Esophagus squamous epithelium (tissue), 5 donors: ENCODE measurements at regions not wholly inside any gene's neighbourhood (a gene's known extent, or its start where the extent isn't known, plus 50 kb on each side); places are given as distances from the start of the nearest gene placed in this dataset.

Source experiments
- DNase-seq: peaks from one replicate; lab custom pipeline; 2025; lab: John Stamatoyannopoulos, UW
- H3K27ac ChIP-seq, 4 donors: fragments of 200-600 bp; sonication (generic); one replicate each; pipeline ENCODE4 v1.5.1; 2016 to 2019; ENCODE audit warnings: mild to moderate bottlenecking in 1 of 4
- H3K27me3 ChIP-seq, 4 donors: fragments of 200-600 bp; sonication (generic); 1 replicate in 3 of 4; 2 replicates in 1 of 4; pipeline versions ENCODE4 v1.5.1 to v1.6.0; 2017 to 2021; ENCODE audit warnings: antibody characterized with exemption in 1 of 4
- H3K36me3 ChIP-seq, 3 donors: fragments of 200-600 bp; sonication (generic); one replicate each; pipeline ENCODE4 v1.5.1; 2016 to 2019
- H3K4me1 ChIP-seq, 3 donors: fragments of 200-600 bp; sonication (generic); one replicate each; pipeline ENCODE4 v1.5.1; 2017 to 2019
- H3K4me3 ChIP-seq, 4 donors: fragments of 200-600 bp; sonication (generic); 1 replicate in 3 of 4; 2 replicates in 1 of 4; pipeline ENCODE4 v1.5.1; 2016 to 2019; ENCODE audit warnings: mild to moderate bottlenecking in 2 of 4, moderate library complexity in 1 of 4
- H3K9me3 ChIP-seq, 3 donors: fragments of 200-600 bp; sonication (generic); one replicate each; pipeline ENCODE4 v1.5.1; 2016 to 2019
- POLR2A ChIP-seq, 4 donors: fragments of 450-650 bp; IDR thresholded peaks; one replicate each; pipeline ENCODE4 v1.6.1; 2017; ENCODE audit warnings: antibody characterized with exemption in 4 of 4, mild to moderate bottlenecking in 4 of 4, moderate library complexity in 3 of 4
- WGBS, 2 donors: methylation state at CpG; one replicate each; pipeline ENCODE4 v1.1.5; 2018; 5-methylcytosine and 5-hydroxymethylcytosine counted together
- intact Hi-C: fragments of 100-400 bp; cut with DNase I; formaldehyde crosslinking; loops from one replicate; pipeline ENCODE4 v1.15.0; 2022
- TF ChIP-seq, protein P1 (sequence below), 6 experiments: fragments of 450-650 bp in 4 of 6; fragments of 200-600 bp in 2 of 6; sonication (generic) in 2 of 6; IDR thresholded peaks; one replicate each; pipeline ENCODE4 v1.5.1; 2016 to 2019; ENCODE audit warnings: antibody characterized with exemption in 6 of 6, mild to moderate bottlenecking in 4 of 6, moderate library complexity in 4 of 6
- donor health status: DM: yes; HTN: yes; CAD: no.

GRCh38 chr12:124481772-124482566 lies 85.4 kb downstream of the NCOR2 start:
- intact Hi-C loops = no loop called here
- no peak for DNase-seq
- H3K27me3 ChIP-seq = no peaks in the 10 kb centered on the region
- H3K27ac ChIP-seq = no peak overlapping the region
- H3K36me3 ChIP-seq = peaks cover 6 to 95% (median 10%) of the 10 kb centered on the region in 3 donors
- peaks cover 18 to 32% (median 18%) of the 10 kb centered on the region in 3 donors for H3K4me1 ChIP-seq
- H3K4me3 ChIP-seq = no peak overlapping the region
- 77 to 89% methylated on average over 4 to 7 of the region's 19 CpGs for WGBS, 2 donors
- no peaks in the 10 kb centered on the region for H3K9me3 ChIP-seq
- no peak for TF ChIP-seq POLR2A (IDR thresholded peaks at IDR 0.05)
- TF ChIP-seq, protein P1, sequence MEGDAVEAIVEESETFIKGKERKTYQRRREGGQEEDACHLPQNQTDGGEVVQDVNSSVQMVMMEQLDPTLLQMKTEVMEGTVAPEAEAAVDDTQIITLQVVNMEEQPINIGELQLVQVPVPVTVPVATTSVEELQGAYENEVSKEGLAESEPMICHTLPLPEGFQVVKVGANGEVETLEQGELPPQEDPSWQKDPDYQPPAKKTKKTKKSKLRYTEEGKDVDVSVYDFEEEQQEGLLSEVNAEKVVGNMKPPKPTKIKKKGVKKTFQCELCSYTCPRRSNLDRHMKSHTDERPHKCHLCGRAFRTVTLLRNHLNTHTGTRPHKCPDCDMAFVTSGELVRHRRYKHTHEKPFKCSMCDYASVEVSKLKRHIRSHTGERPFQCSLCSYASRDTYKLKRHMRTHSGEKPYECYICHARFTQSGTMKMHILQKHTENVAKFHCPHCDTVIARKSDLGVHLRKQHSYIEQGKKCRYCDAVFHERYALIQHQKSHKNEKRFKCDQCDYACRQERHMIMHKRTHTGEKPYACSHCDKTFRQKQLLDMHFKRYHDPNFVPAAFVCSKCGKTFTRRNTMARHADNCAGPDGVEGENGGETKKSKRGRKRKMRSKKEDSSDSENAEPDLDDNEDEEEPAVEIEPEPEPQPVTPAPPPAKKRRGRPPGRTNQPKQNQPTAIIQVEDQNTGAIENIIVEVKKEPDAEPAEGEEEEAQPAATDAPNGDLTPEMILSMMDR (IDR thresholded peaks at IDR 0.05) = no peak

DNA sequence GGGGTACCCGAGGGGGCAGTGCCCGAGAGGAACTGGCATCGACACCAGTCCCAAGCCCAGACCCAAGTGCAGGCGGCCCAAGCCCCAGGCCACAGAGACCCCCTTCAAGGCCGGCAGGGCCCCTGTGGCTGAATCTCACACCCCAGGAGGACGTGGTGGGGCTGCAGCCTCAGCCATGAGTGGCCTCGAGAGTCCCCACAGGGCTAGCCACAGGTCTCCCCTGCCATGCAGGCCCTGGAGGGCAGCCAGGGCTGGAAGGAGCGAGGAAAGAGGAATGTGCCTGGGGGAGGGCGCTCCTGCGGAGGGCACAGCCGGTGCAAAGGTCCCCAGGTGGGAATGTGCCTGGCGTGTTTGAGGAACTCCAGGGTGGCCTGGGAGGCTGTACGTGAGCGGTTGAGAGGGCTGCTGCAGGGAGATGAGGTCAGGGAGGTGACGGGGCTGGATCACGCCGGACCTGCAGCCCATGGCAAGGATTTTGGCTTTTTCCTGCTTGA lies 86.1 kb downstream of the NCOR2 start:
- Histone ChIP-seq H3K4me1 (peaks cover 18 to 27% (median 18%) of the 10 kb centered on the region in 3 donors), H3K9me3 (no peaks in the 10 kb centered on the region), H3K27ac (peak overlapping the region in 2 of 4 donors; percentile 1 to 30), H3K27me3 (no peaks in the 10 kb centered on the region), H3K36me3 (peaks cover 7 to 95% (median 11%) of the 10 kb centered on the region in 3 donors), H3K4me3 (no peak overlapping the region)
- intact Hi-C loops = no loop called here
- TF ChIP-seq, protein P1 (IDR thresholded peaks at IDR 0.05) = no peak
- no peak for TF ChIP-seq POLR2A (IDR thresholded peaks at IDR 0.05)
- DNase-seq = no peak
- 69% methylated on average over 12 to 15 of the region's 17 CpGs for WGBS, 2 donors

DNA sequence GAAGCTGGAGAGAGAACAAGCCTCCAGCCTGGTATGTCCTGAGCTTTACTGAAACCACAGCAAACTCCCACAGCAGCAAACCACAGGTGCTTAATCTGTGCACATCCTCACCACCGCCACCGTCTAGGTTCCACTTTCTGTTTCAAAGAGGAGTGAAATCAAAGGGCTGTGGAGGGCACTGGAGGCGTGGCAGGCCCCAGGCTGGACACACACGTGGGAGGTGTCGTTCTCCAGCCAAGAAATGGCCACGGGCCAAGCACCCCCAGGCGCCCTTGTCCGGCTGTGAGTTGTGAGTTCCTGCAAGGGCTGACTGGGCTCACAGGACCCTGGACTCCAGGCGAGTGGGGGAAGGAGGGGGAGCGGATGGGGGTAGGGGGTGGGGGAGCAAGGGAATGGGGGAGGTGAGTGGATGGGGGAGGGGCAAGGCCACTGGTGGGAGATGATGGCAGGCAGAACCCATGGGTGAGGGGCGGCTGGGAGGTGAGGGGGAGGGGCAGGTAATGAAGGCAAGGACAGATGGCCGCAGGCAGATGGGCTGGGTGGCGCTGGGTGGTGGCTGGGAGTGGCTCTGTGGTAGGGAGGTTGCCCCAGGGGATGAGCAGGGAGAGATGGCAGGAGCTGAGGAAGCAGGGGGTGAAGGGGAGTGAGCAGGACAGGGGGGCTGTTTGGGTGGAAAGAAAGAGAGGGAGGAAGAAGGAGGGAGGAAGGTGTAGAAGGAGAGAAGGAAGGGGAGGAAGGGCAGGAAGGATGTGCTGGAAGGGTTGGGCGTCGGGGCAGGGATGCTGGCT lies 86.7 kb downstream of the NCOR2 start:
- Histone ChIP-seq H3K4me1 (peaks cover 18 to 27% (median 18%) of the 10 kb centered on the region in 3 donors), H3K27ac (peak overlapping the region in 3 of 4 donors; percentile 30 to 61 (median 46)), H3K9me3 (no peaks in the 10 kb centered on the region), H3K27me3 (no peaks in the 10 kb centered on the region), H3K36me3 (peaks cover 13 to 95% (median 17%) of the 10 kb centered on the region in 3 donors), H3K4me3 (no peak overlapping the region)
- no peak for DNase-seq
- WGBS, 2 donors = 22 to 47% methylated on average over 7 to 11 of the region's 15 CpGs
- TF ChIP-seq, protein P1 (IDR thresholded peaks at IDR 0.05) = no peak
- TF ChIP-seq POLR2A (IDR thresholded peaks at IDR 0.05) = no peak
- intact Hi-C loops = no loop called here

DNA sequence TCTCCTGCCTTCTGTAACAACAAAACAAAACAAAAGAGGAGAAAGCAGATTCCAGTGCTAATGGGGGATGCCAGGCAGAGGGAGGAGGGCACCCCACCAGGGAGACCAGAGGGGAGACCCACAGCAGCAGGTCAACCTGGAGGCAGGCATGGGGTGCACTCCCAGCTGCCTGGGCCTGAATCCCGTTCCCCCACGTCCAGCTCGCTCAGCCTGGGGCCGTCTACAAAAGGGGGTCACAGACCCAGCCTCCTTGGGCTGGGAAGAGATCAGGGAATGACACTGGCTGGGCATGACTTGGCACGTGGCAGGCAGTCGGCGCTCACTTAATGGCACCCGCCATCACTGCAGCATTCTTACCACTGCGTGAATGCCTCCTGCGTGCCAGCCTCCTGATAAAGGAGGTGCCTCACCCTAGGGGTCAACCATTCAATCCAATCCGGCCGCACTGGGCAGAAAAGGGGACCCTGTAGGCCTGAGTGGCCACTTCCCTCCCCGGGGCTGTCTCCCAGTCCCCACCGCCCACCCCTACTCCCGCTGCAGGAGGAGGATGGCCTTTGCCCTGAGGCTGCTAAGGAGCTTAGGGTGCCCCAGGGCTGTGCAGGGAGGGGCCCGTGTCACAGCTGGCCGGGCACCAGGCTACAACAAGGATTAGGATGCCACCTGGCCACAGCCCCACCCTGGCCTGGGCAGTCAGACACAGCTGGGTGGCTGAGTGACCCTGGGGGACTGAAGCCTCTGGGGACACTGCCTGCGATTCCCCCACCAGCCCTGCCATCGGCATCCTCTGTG lies 87.5 kb downstream of the NCOR2 start:
- 59 to 61% methylated on average over 8 to 15 of the region's 19 CpGs for WGBS, 2 donors
- H3K36me3 ChIP-seq = peaks cover 17 to 95% (median 18%) of the 10 kb centered on the region in 3 donors
- TF ChIP-seq POLR2A (IDR thresholded peaks at IDR 0.05) = no peak
- TF ChIP-seq, protein P1 (IDR thresholded peaks at IDR 0.05) = no peak
- peak overlapping the region in 3 of 4 donors; percentile 12 to 61 (median 46) for H3K27ac ChIP-seq
- H3K4me3 ChIP-seq = no peak overlapping the region
- peaks cover 18 to 31% (median 22%) of the 10 kb centered on the region in 3 donors for H3K4me1 ChIP-seq
- no peaks in the 10 kb centered on the region for H3K9me3 ChIP-seq
- no peaks in the 10 kb centered on the region for H3K27me3 ChIP-seq
- DNase-seq = no peak
- intact Hi-C loops = no loop called here
